ENCODE measurements at regions not wholly inside any gene's neighbourhood (a gene's known extent, or its start where the extent isn't known, plus 50 kb on each side); places are given as distances from the start of the nearest gene placed in this dataset.

DNA sequence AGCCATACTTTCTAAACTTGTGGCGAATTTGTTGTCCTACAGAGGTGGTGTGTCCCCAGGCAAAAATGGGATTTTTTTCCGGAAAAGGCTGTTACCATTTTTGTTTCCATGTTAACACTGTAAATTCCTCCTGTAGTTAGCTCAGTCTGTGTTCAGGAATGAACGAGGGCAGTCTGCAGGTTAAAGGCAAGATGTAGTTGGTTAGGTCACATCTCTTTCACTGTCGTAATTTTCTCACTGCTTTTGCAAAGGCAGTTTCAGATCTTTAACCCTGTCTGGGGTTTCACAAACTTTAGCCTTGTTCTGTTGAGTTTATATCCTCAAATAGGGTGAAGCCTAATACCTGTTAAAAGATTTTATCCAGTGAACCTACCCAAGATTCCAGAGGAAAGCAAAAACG, 50.5 kb upstream of the PUDP start:
- ATAC-seq (ENCODE audit: low read depth), result no peak
- H3K36me3 ChIP-seq (replicated peaks in 1 of 2; ENCODE audit: control extremely low read depth in 1 of 2, control insufficient read depth in 1 of 2, extremely low read depth in 1 of 2, insufficient read depth in 2 of 2, low read length in 1 of 2), result no peaks in the 10 kb centered on the region
- Mint-ChIP-seq H3K27me3 (no peaks in the 10 kb centered on the region), H3K4me1 (peaks cover 7% of the 10 kb centered on the region), H3K9me3 (ENCODE audit: insufficient read depth) (no peaks in the 10 kb centered on the region), H3K27ac (no peak overlapping the region), H3K4me3 (no peak overlapping the region)
- WGBS (ENCODE audit: insufficient coverage), result 60% methylated on average over 1 of the region's 5 CpGs
- H3K4me3 ChIP-seq (ENCODE audit: control extremely low read depth in 1 of 5, extremely low read depth in 1 of 5, insufficient read depth in 1 of 5, low read depth in 2 of 5, low read length in 4 of 5), result no peak overlapping the region
- no peak overlapping the region for H3K9ac ChIP-seq (ENCODE audit: low read length)
- no peaks in the 10 kb centered on the region for H3K27me3 ChIP-seq (replicated peaks in 1 of 4; ENCODE audit: control extremely low read depth in 1 of 4, control insufficient read depth in 3 of 4, insufficient read depth in 4 of 4, low read length in 3 of 4)
- H3K4me2 ChIP-seq (replicated peaks; ENCODE audit: low read depth, low read length, poor library complexity, severe bottlenecking), result no peak overlapping the region
- intact Hi-C loops (cut with micrococcal nuclease), result no loop called here
- no peak for DNase-seq
- no peaks in the 10 kb centered on the region for H3K4me1 ChIP-seq (ENCODE audit: control insufficient read depth in 2 of 2, insufficient read depth in 2 of 2, low read length in 2 of 2)
- no peaks in the 10 kb centered on the region for H3K9me3 ChIP-seq (ENCODE audit: control extremely low read depth in 1 of 3, control insufficient read depth in 2 of 3, insufficient read depth in 1 of 3, low read length in 2 of 3)
- POLR2A ChIA-PET, result no interaction called here
- H2AFZ ChIP-seq (ENCODE audit: insufficient read depth, low read depth, low read length, poor library complexity, severe bottlenecking), result no peak overlapping the region
- no peak for TF ChIP-seq CTCF (IDR thresholded peaks at IDR 0.05)
- TF ChIP-seq EZH2 (IDR thresholded peaks at IDR 0.05; ENCODE audit: borderline replicate concordance, insufficient read depth, low read depth, low read length, poor library complexity, severe bottlenecking), result no peak
- CTCF ChIA-PET, result no interaction called here
- no peaks in the 10 kb centered on the region for H4K20me1 ChIP-seq (ENCODE audit: control insufficient read depth, insufficient read depth, low read length, poor library complexity, severe bottlenecking)
- H3K79me2 ChIP-seq (ENCODE audit: control insufficient read depth, insufficient read depth, low read length), result no peaks in the 10 kb centered on the region
- no peak overlapping the region for H3K27ac ChIP-seq (ENCODE audit: low read length in 2 of 2)

Measured in B cell (primary cell).